ENCODE measurements at regions not wholly inside any gene's neighbourhood (a gene's known extent, or its start where the extent isn't known, plus 50 kb on each side); places are given as distances from the start of the nearest gene placed in this dataset.
"Not testable (repeated sequence)": the region's sequence is repeated elsewhere in the genome, so short reads cannot be mapped to it uniquely, and the experiment has no call there.

DNA sequence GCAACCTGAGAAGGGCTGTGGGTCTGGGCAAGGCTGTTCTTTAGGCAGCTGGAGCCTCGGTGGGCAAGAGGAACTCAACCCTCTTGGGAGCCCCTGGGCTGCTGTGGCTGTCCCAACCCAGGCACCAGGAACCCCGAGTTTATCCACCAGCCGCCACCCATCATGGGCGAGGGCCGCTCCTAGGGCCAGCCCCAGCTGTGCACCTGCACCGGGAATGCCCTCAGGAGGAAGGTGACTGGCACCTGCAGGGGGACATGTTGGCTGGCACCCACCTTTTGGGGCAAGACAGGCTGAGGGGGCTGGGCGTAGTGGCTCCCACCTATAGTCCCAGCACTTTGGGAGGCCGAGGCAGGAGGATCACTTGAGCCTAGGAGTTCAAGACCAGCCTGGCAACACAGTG lies 393.8 kb upstream of the ZNF722 start:
- TF ChIP-seq, protein P1, sequence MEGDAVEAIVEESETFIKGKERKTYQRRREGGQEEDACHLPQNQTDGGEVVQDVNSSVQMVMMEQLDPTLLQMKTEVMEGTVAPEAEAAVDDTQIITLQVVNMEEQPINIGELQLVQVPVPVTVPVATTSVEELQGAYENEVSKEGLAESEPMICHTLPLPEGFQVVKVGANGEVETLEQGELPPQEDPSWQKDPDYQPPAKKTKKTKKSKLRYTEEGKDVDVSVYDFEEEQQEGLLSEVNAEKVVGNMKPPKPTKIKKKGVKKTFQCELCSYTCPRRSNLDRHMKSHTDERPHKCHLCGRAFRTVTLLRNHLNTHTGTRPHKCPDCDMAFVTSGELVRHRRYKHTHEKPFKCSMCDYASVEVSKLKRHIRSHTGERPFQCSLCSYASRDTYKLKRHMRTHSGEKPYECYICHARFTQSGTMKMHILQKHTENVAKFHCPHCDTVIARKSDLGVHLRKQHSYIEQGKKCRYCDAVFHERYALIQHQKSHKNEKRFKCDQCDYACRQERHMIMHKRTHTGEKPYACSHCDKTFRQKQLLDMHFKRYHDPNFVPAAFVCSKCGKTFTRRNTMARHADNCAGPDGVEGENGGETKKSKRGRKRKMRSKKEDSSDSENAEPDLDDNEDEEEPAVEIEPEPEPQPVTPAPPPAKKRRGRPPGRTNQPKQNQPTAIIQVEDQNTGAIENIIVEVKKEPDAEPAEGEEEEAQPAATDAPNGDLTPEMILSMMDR (IDR thresholded peaks at IDR 0.05): not testable (repeated sequence)
- not testable (repeated sequence) for TF ChIP-seq POLR2A (IDR thresholded peaks at IDR 0.05)

Measured in adrenal gland (tissue), 5 donors.